ENCODE measurements at regions not wholly inside any gene's neighbourhood (a gene's known extent, or its start where the extent isn't known, plus 50 kb on each side); places are given as distances from the start of the nearest gene placed in this dataset.

DNA sequence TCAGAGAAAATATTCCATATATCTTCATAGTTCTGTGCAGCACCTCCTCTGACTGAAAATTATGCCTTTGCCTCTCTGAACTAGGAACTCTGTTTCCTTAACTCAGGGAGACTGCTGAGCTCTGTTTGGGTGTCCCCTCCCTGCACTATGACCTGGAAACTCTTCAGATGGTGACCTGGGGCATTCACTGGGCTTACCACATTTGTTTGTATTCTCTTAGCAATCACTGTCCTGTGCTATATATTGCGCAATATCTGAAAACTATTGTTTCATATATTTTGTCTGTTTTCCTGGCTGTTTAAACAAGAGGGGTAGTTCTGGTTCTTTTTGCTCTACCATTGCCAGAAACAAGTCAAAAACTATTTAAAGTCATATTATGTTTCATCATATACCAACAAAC lies 181.8 kb upstream of the KIAA1217 start:
- TF ChIP-seq, protein P1, sequence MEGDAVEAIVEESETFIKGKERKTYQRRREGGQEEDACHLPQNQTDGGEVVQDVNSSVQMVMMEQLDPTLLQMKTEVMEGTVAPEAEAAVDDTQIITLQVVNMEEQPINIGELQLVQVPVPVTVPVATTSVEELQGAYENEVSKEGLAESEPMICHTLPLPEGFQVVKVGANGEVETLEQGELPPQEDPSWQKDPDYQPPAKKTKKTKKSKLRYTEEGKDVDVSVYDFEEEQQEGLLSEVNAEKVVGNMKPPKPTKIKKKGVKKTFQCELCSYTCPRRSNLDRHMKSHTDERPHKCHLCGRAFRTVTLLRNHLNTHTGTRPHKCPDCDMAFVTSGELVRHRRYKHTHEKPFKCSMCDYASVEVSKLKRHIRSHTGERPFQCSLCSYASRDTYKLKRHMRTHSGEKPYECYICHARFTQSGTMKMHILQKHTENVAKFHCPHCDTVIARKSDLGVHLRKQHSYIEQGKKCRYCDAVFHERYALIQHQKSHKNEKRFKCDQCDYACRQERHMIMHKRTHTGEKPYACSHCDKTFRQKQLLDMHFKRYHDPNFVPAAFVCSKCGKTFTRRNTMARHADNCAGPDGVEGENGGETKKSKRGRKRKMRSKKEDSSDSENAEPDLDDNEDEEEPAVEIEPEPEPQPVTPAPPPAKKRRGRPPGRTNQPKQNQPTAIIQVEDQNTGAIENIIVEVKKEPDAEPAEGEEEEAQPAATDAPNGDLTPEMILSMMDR (IDR thresholded peaks at IDR 0.05 in 2 of 3, conservative IDR thresholded peaks at IDR 0.05 in 1 of 3; ENCODE audit: borderline replicate concordance in 1 of 3, insufficient read depth in 1 of 3, low read depth in 2 of 3, low read length in 2 of 3), result no peak
- TF ChIP-seq EZH2 (IDR thresholded peaks at IDR 0.05), result no peak
